DOHH2 (cell line): ENCODE measurements at regions not wholly inside any gene's neighbourhood (a gene's known extent, or its start where the extent isn't known, plus 50 kb on each side); places are given as distances from the start of the nearest gene placed in this dataset.

Source experiments
- CTCF ChIP-seq: fragments of 200-600 bp; sonication (generic); IDR thresholded peaks from one replicate; pipeline ENCODE4 v1.5.1; 2014; ENCODE audit warnings: antibody characterized with exemption, mild to moderate bottlenecking, low read depth, low read length; ENCODE audit not compliant: poor library complexity, severe bottlenecking
- EZH2phosphoT487 ChIP-seq: fragments of 200-600 bp; sonication (generic); IDR thresholded peaks from 2 replicates; pipeline ENCODE4 v1.6.1; 2017; ENCODE audit warnings: borderline replicate concordance, mild to moderate bottlenecking, antibody characterized with exemption, low read length, moderate library complexity, mixed read lengths

- TF ChIP-seq EZH2phosphoT487 (no peak), CTCF (no peak)
Observed at GRCh38 chr14:66135831-66136230, 350.3 kb upstream of the CCDC196 start.
